Gastroesophageal sphincter (tissue), 4 donors: ENCODE measurements at regions not wholly inside any gene's neighbourhood (a gene's known extent, or its start where the extent isn't known, plus 50 kb on each side); places are given as distances from the start of the nearest gene placed in this dataset.

ENCODE experiments used
- ATAC-seq: fragments of 150-250 bp; one replicate; pipeline ENCODE4 v1.9.1; 2016; ENCODE audit warnings: mild to moderate bottlenecking, moderate library complexity
- H3K27ac ChIP-seq, 4 donors: fragments of 200-600 bp; sonication (generic) in 3 of 4; 1 replicate in 3 of 4; 2 replicates in 1 of 4; pipeline ENCODE4 v1.5.1; 2016 to 2019
- H3K27me3 ChIP-seq: fragments of 200-600 bp; sonication (generic); one replicate; pipeline ENCODE4 v1.5.1; 2019
- H3K36me3 ChIP-seq, 2 donors: fragments of 200-600 bp; sonication (generic); one replicate each; pipeline ENCODE4 v1.5.1; 2019; ENCODE audit warnings: control low read depth in 1 of 2
- H3K4me1 ChIP-seq, 3 donors: fragments of 200-600 bp; sonication (generic); 1 replicate in 2 of 3; 2 replicates in 1 of 3; pipeline ENCODE4 v1.5.1; 2016 to 2019; ENCODE audit warnings: control low read depth in 2 of 3
- H3K4me3 ChIP-seq, 2 donors: fragments of 200-600 bp; sonication (generic); one replicate each; pipeline ENCODE4 v1.5.1; 2019; ENCODE audit warnings: mild to moderate bottlenecking in 1 of 2, moderate library complexity in 1 of 2
- H3K9me3 ChIP-seq, 3 donors: fragments of 200-600 bp; sonication (generic); one replicate each; pipeline ENCODE4 v1.5.1; 2017 to 2019; ENCODE audit warnings: control low read depth in 2 of 3
- CTCF ChIP-seq, 4 experiments: fragments of 200-600 bp in 2 of 4; fragments of 450-650 bp in 2 of 4; sonication (generic) in 1 of 4; IDR thresholded peaks; one replicate each; pipeline ENCODE4 v1.5.1; 2017 to 2019; ENCODE audit warnings: antibody characterized with exemption in 4 of 4, mild to moderate bottlenecking in 2 of 4, moderate library complexity in 2 of 4
- EP300 ChIP-seq: sonication (generic); formaldehyde crosslinking; IDR thresholded peaks from one replicate; pipeline ENCODE4 v1.6.1; 2017; ENCODE audit warnings: antibody characterized with exemption, mild to moderate bottlenecking
- POLR2A ChIP-seq, 2 donors: fragments of 450-650 bp; IDR thresholded peaks; one replicate each; pipeline ENCODE4 v1.6.1; 2017; ENCODE audit warnings: antibody characterized with exemption in 2 of 2, mild to moderate bottlenecking in 2 of 2, moderate library complexity in 1 of 2
- POLR2AphosphoS5 ChIP-seq: sonication (generic); formaldehyde crosslinking; IDR thresholded peaks from one replicate; pipeline ENCODE4 v1.6.1; 2017; ENCODE audit warnings: antibody characterized with exemption
- WGBS, 2 donors: methylation state at CpG; one replicate each; pipeline ENCODE4 v1.1.5; 2018; ENCODE audit warnings: low coverage in 1 of 2; 5-methylcytosine and 5-hydroxymethylcytosine counted together

- Histone ChIP-seq H3K4me3 (no peak overlapping the region), H3K9me3 (no peaks in the 10 kb centered on the region), H3K27ac (no peak overlapping the region), H3K4me1 (no peaks in the 10 kb centered on the region), H3K27me3 (no peaks in the 10 kb centered on the region), H3K36me3 (no peaks in the 10 kb centered on the region)
- TF ChIP-seq POLR2AphosphoS5 (no peak), POLR2A (IDR thresholded peaks at IDR 0.05) (no peak), EP300 (no peak), CTCF (IDR thresholded peaks at IDR 0.05) (no peak)
- 50 to 59% methylated on average over 3 to 7 of the region's 7 CpGs for WGBS, 2 donors
- ATAC-seq: no peak
These were observed 1974.0 kb upstream of the WWC1 start for GRCh38 chr5:166317425-166317824.

GRCh38 chr5:166320920-166321480 lies 1970.4 kb upstream of the WWC1 start:
- Histone ChIP-seq H3K36me3 (no peaks in the 10 kb centered on the region), H3K4me1 (no peaks in the 10 kb centered on the region), H3K27me3 (peaks cover 14% of the 10 kb centered on the region), H3K27ac (no peak overlapping the region), H3K4me3 (no peak overlapping the region), H3K9me3 (no peaks in the 10 kb centered on the region)
- no peak for ATAC-seq
- TF ChIP-seq POLR2AphosphoS5 (no peak), EP300 (no peak), CTCF (IDR thresholded peaks at IDR 0.05) (no peak), POLR2A (IDR thresholded peaks at IDR 0.05) (no peak)
- 36 to 72% methylated on average over 6 of the region's 6 CpGs for WGBS, 2 donors

GRCh38 chr5:166324372-166324771 lies 1967.1 kb upstream of the WWC1 start:
- ATAC-seq: no peak
- Histone ChIP-seq H3K27me3 (peaks cover 14% of the 10 kb centered on the region), H3K27ac (no peak overlapping the region), H3K9me3 (no peaks in the 10 kb centered on the region), H3K4me3 (no peak overlapping the region), H3K36me3 (no peaks in the 10 kb centered on the region), H3K4me1 (no peaks in the 10 kb centered on the region)
- WGBS, 2 donors: 34 to 49% methylated on average over 6 of the region's 6 CpGs
- TF ChIP-seq POLR2A (IDR thresholded peaks at IDR 0.05) (no peak), POLR2AphosphoS5 (no peak), EP300 (no peak), CTCF (IDR thresholded peaks at IDR 0.05) (no peak)

- H3K4me3 ChIP-seq: no peak overlapping the region
- H3K36me3 ChIP-seq: no peaks in the 10 kb centered on the region
- no peak overlapping the region for H3K27ac ChIP-seq
- WGBS, 2 donors: 86 to 90% methylated on average over 7 to 9 of the region's 9 CpGs
- no peaks in the 10 kb centered on the region for H3K4me1 ChIP-seq
- peaks cover 10% of the 10 kb centered on the region for H3K27me3 ChIP-seq
- no peak for ATAC-seq
- TF ChIP-seq POLR2A (IDR thresholded peaks at IDR 0.05): no peak
- TF ChIP-seq EP300: no peak
- TF ChIP-seq POLR2AphosphoS5: no peak
- no peak for TF ChIP-seq CTCF (IDR thresholded peaks at IDR 0.05)
- no peaks in the 10 kb centered on the region for H3K9me3 ChIP-seq
These were observed 1962.2 kb upstream of the WWC1 start for GRCh38 chr5:166329149-166329800.

- no peaks in the 10 kb centered on the region for H3K9me3 ChIP-seq
- H3K36me3 ChIP-seq: no peaks in the 10 kb centered on the region
- H3K27me3 ChIP-seq: peaks cover 9% of the 10 kb centered on the region
- no peak for TF ChIP-seq POLR2A (IDR thresholded peaks at IDR 0.05)
- TF ChIP-seq CTCF (IDR thresholded peaks at IDR 0.05): no peak
- TF ChIP-seq EP300: no peak
- TF ChIP-seq POLR2AphosphoS5: no peak
- H3K27ac ChIP-seq: no peak overlapping the region
- no peaks in the 10 kb centered on the region for H3K4me1 ChIP-seq
- H3K4me3 ChIP-seq: no peak overlapping the region
- ATAC-seq: no peak
These were observed 1961.4 kb upstream of the WWC1 start for GRCh38 chr5:166330036-166330435.
